ENCODE measurements at regions not wholly inside any gene's neighbourhood (a gene's known extent, or its start where the extent isn't known, plus 50 kb on each side); places are given as distances from the start of the nearest gene placed in this dataset.

- no peak for DNase-seq (ENCODE audit: extremely low spot score)
- CTCF ChIA-PET, result interaction anchor here (1.0 to 1.3 kb wide), 2 partner anchors 8 to 68 kb away, joined by 3 to 7 read pairs; no protein-coding TSS in a partner anchor
- TF ChIP-seq CTCF (IDR thresholded peaks at IDR 0.05; ENCODE audit: control extremely low read depth, extremely low read depth, low read depth, missing control alignments), result no peak
- POLR2A ChIA-PET, result no interaction called here
These were observed 607.3 kb upstream of the CADM1 start for GRCh38 chr11:116111546-116111945.

- DNase-seq (ENCODE audit: extremely low spot score), result no peak
- TF ChIP-seq CTCF (IDR thresholded peaks at IDR 0.05; ENCODE audit: control extremely low read depth, extremely low read depth, low read depth, missing control alignments), result no peak
- POLR2A ChIA-PET, result no interaction called here
- CTCF ChIA-PET, result interaction anchor here (1.0 to 1.3 kb wide), 2 partner anchors 9 to 67 kb away, joined by 3 to 7 read pairs; no protein-coding TSS in a partner anchor
These were observed 606.6 kb upstream of the CADM1 start for GRCh38 chr11:116110802-116111201.

GRCh38 chr11:116110356-116110755, 606.1 kb upstream of the CADM1 start:
- DNase-seq (ENCODE audit: extremely low spot score), result no peak
- ChIA-PET CTCF (interaction anchor here (1.0 to 1.3 kb wide), 2 partner anchors 10 to 67 kb away, joined by 3 to 7 read pairs; no protein-coding TSS in a partner anchor), POLR2A (no interaction called here)
- no peak for TF ChIP-seq CTCF (IDR thresholded peaks at IDR 0.05; ENCODE audit: control extremely low read depth, extremely low read depth, low read depth, missing control alignments)

GRCh38 chr11:116109228-116109627, 605.0 kb upstream of the CADM1 start:
- POLR2A ChIA-PET, result no interaction called here
- CTCF ChIA-PET, result no interaction called here
- TF ChIP-seq CTCF (IDR thresholded peaks at IDR 0.05; ENCODE audit: control extremely low read depth, extremely low read depth, low read depth, missing control alignments), result no peak
- no peak for DNase-seq (ENCODE audit: extremely low spot score)

GRCh38 chr11:116108161-116108560, 603.9 kb upstream of the CADM1 start:
- no peak for DNase-seq (ENCODE audit: extremely low spot score)
- ChIA-PET POLR2A (no interaction called here), CTCF (interaction anchor here (1.0 to 1.4 kb wide), 3 partner anchors 13 to 34 kb away, joined by 3 read pairs; no protein-coding TSS in a partner anchor)
- no peak for TF ChIP-seq CTCF (IDR thresholded peaks at IDR 0.05; ENCODE audit: control extremely low read depth, extremely low read depth, low read depth, missing control alignments)

GRCh38 chr11:116107229-116107628, 603.0 kb upstream of the CADM1 start:
- ChIA-PET CTCF (no interaction called here), POLR2A (no interaction called here)
- no peak for DNase-seq (ENCODE audit: extremely low spot score)
- no peak for TF ChIP-seq CTCF (IDR thresholded peaks at IDR 0.05; ENCODE audit: control extremely low read depth, extremely low read depth, low read depth, missing control alignments)

Data from GM10248 (cell line).